ENCODE measurements at regions not wholly inside any gene's neighbourhood (a gene's known extent, or its start where the extent isn't known, plus 50 kb on each side); places are given as distances from the start of the nearest gene placed in this dataset.

- TF ChIP-seq CTCF (IDR thresholded peaks at IDR 0.05; ENCODE audit: low read length): no peak
- no peak for TF ChIP-seq EZH2 (IDR thresholded peaks at IDR 0.05; ENCODE audit: borderline replicate concordance, low read length)
These were observed 279.5 kb downstream of the RPLP1 start for GRCh38 chr15:69732133-69732532.
